H1 (cell line): ENCODE measurements at regions not wholly inside any gene's neighbourhood (a gene's known extent, or its start where the extent isn't known, plus 50 kb on each side); places are given as distances from the start of the nearest gene placed in this dataset.

Experiments
- ASH2L ChIP-seq: fragments of 200-600, 300-600 bp; sonication (generic); IDR thresholded peaks from one replicate; pipeline ENCODE4 v1.7.1; 2017; ENCODE audit warnings: low read length
- NRF1 ChIP-seq: IDR thresholded peaks from 2 replicates; pipeline ENCODE4 v1.6.1; 2011; ENCODE audit warnings: mild to moderate bottlenecking, low read depth, low read length, improper control_type of control experiment
- POLR2AphosphoS5 ChIP-seq: IDR thresholded peaks from 2 replicates; pipeline ENCODE4 v1.6.1; 2011; ENCODE audit warnings: low read depth, low read length
- RAD21 ChIP-seq, 2 experiments: IDR thresholded peaks in 1 of 2; conservative IDR thresholded peaks in 1 of 2; 2 replicates each; pipeline ENCODE4 v1.6.1; 2011; ENCODE audit warnings: low read depth in 2 of 2, low read length in 2 of 2, improper control_type of control experiment in 1 of 2, inconsistent platforms in 1 of 2, mild to moderate bottlenecking in 1 of 2, moderate library complexity in 1 of 2
- TF ChIP-seq, protein P1 (sequence below), 3 experiments: IDR thresholded peaks; 1 replicate in 2 of 3; 2 replicates in 1 of 3; pipeline versions ENCODE4 v1.5.1 to v1.6.1; 2011; ENCODE audit warnings: low read length in 3 of 3, mild to moderate bottlenecking in 3 of 3, inconsistent platforms in 2 of 3, low read depth in 1 of 3, moderate library complexity in 1 of 3; ENCODE audit not compliant: insufficient read depth in 1 of 3; ENCODE audit errors: control extremely low read depth in 1 of 3

DNA sequence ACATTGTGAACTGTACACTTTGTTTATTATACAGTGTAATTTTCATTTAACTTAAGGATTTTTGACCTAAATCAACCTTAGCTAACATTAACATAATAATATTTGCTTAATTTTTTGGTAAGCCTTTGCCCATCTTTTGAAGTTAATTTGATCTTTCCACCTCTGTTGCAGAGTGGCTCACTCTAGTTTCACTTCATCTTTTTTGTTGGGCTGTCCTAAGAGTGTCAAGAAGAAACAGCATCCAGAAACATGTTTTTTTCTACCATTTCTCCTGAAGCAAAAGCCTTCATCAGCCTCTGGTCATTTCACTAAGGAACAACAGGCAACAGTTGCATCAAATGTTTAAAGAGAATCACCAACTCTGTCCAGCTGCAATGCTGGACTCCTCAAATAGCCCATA, 824.7 kb downstream of the REEP3 start:
- TF ChIP-seq, protein P1, sequence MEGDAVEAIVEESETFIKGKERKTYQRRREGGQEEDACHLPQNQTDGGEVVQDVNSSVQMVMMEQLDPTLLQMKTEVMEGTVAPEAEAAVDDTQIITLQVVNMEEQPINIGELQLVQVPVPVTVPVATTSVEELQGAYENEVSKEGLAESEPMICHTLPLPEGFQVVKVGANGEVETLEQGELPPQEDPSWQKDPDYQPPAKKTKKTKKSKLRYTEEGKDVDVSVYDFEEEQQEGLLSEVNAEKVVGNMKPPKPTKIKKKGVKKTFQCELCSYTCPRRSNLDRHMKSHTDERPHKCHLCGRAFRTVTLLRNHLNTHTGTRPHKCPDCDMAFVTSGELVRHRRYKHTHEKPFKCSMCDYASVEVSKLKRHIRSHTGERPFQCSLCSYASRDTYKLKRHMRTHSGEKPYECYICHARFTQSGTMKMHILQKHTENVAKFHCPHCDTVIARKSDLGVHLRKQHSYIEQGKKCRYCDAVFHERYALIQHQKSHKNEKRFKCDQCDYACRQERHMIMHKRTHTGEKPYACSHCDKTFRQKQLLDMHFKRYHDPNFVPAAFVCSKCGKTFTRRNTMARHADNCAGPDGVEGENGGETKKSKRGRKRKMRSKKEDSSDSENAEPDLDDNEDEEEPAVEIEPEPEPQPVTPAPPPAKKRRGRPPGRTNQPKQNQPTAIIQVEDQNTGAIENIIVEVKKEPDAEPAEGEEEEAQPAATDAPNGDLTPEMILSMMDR (IDR thresholded peaks at IDR 0.05; ENCODE audit: control extremely low read depth in 1 of 3, insufficient read depth in 1 of 3, low read depth in 1 of 3, low read length in 3 of 3): no peak
- TF ChIP-seq RAD21 (IDR thresholded peaks at IDR 0.05 in 1 of 2, conservative IDR thresholded peaks at IDR 0.05 in 1 of 2; ENCODE audit: low read depth in 2 of 2, low read length in 2 of 2) (no peak), NRF1 (no peak), POLR2AphosphoS5 (no peak), ASH2L (no peak)
